ENCODE measurements at regions not wholly inside any gene's neighbourhood (a gene's known extent, or its start where the extent isn't known, plus 50 kb on each side); places are given as distances from the start of the nearest gene placed in this dataset.

GRCh38 chr9:104329245-104329644, 174.8 kb upstream of the OR13F1 start:
- no peak overlapping the region for H3K4me3 ChIP-seq (ENCODE audit: low read depth, low read length)
- no peak for DNase-seq (ENCODE audit: low read depth)
- no peak for TF ChIP-seq CTCF (IDR thresholded peaks at IDR 0.05; ENCODE audit: insufficient read depth, low read depth, low read length)

- no peak for TF ChIP-seq CTCF (IDR thresholded peaks at IDR 0.05; ENCODE audit: insufficient read depth, low read depth, low read length)
- no peak overlapping the region for H3K4me3 ChIP-seq (ENCODE audit: low read depth, low read length)
- DNase-seq (ENCODE audit: low read depth): no peak
Measured at GRCh38 chr9:104330841-104331240, 173.2 kb upstream of the OR13F1 start.

GRCh38 chr9:104334549-104334948, 169.5 kb upstream of the OR13F1 start:
- H3K4me3 ChIP-seq (ENCODE audit: low read depth, low read length): no peak overlapping the region
- TF ChIP-seq CTCF (IDR thresholded peaks at IDR 0.05; ENCODE audit: insufficient read depth, low read depth, low read length): no peak
- DNase-seq (ENCODE audit: low read depth): no peak

GRCh38 chr9:104339692-104340091, 164.4 kb upstream of the OR13F1 start:
- no peak for TF ChIP-seq CTCF (IDR thresholded peaks at IDR 0.05; ENCODE audit: insufficient read depth, low read depth, low read length)
- no peak overlapping the region for H3K4me3 ChIP-seq (ENCODE audit: low read depth, low read length)
- no peak for DNase-seq (ENCODE audit: low read depth)

DNA sequence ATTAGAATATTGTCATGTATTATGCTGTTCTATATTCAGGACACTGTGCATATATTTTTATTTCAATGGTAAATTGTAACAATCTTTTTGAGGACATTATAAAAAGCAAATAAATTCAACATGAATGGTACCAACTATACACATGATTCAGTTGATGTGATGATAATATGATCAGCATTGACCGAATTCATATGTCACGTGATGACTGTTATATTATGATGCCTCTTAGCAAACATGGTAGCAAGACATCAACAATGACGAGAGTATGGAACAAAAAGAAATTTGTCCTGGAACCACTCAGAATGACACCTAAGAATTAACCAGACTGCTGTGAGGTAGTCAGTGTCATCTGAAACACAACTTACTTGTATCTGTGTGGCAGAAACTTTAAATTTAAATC, 161.5 kb upstream of the OR13F1 start:
- DNase-seq (ENCODE audit: low read depth): no peak
- no peak overlapping the region for H3K4me3 ChIP-seq (ENCODE audit: low read depth, low read length)
- TF ChIP-seq CTCF (IDR thresholded peaks at IDR 0.05; ENCODE audit: insufficient read depth, low read depth, low read length): no peak

DNA sequence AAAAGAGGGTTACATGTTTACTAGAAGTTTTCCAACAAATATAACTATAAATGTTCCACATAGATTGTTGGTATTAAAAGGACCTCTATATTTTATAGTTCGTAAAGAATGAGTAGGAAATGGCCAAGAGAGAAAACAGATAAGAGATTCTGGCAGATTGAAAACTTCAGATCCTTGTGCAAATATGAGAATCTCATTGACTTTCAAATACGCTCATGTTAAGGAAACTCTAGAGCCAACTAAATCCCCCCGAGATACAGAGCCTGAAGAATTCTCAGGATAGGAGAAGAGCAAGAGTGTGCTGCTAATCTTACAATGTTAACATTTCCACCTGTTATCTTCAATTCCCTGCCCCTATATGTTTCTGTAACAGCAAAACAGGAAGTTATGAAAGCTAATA, 159.0 kb upstream of the OR13F1 start:
- H3K4me3 ChIP-seq (ENCODE audit: low read depth, low read length): no peak overlapping the region
- no peak for TF ChIP-seq CTCF (IDR thresholded peaks at IDR 0.05; ENCODE audit: insufficient read depth, low read depth, low read length)
- DNase-seq (ENCODE audit: low read depth): no peak

- DNase-seq (ENCODE audit: low read depth): no peak
Measured at GRCh38 chr9:104350541-104350940, 153.5 kb upstream of the OR13F1 start.

More at GRCh38 chr9:104350541-104350940, 153.5 kb upstream of the OR13F1 start:
- no peak overlapping the region for H3K4me3 ChIP-seq (ENCODE audit: low read depth, low read length)
- TF ChIP-seq CTCF (IDR thresholded peaks at IDR 0.05; ENCODE audit: insufficient read depth, low read depth, low read length): no peak

All from fibroblast of villous mesenchyme (primary cell).